IMR-90 (cell line): ENCODE measurements at regions not wholly inside any gene's neighbourhood (a gene's known extent, or its start where the extent isn't known, plus 50 kb on each side); places are given as distances from the start of the nearest gene placed in this dataset.

Source experiments
- ATAC-seq: fragments of 200-7000 bp; cut with Tn5 transposase; 2 replicates; pipeline ENCODE4 v1.9.1; 2020; ENCODE audit warnings: low read depth, mild to moderate bottlenecking, moderate library complexity
- BruUV-seq: library from RNA; stranded (reverse); fragments of 400-500 nt; replicated peaks from 2 replicates; lab custom pipeline; 2021; lab: Mats Ljungman, UMichigan
- CTCF ChIA-PET: fragments of 300-600 bp; formaldehyde crosslinking; extraction: SDS; loops from one replicate; lab custom pipeline; 2021; ENCODE audit warnings: antibody characterized with exemption; lab: Yijun Ruan, JAX
- POLR2A ChIA-PET: fragments of 300-600 bp; sonication (Branson Sonifier 250); formaldehyde crosslinking; loops from one replicate; lab custom pipeline; 2022; ENCODE audit warnings: antibody characterized with exemption; ENCODE audit not compliant: unreplicated experiment; lab: Charles Lee
- DNase-seq: peaks from one replicate; pipeline ENCODE4 v3.0.0; 2013
- H2AFZ ChIP-seq: replicated peaks from 2 replicates; pipeline ENCODE3; 2013; ENCODE audit warnings: low read length, mild to moderate bottlenecking; ENCODE audit not compliant: poor library complexity
- H2AK5ac ChIP-seq: 2 replicates; pipeline ENCODE4 v1.6.1; 2013; ENCODE audit warnings: low read depth, low read length, inconsistent platforms
- H2AK9ac ChIP-seq: replicated peaks from 2 replicates; pipeline ENCODE3; 2013; ENCODE audit warnings: mild to moderate bottlenecking, low read depth, low read length, moderate library complexity; ENCODE audit not compliant: poor library complexity
- H2BK120ac ChIP-seq: 2 replicates; pipeline ENCODE4 v1.6.1; 2013; ENCODE audit warnings: low read depth, low read length, inconsistent platforms
- H2BK15ac ChIP-seq: 3 replicates; pipeline ENCODE4 v1.6.1; 2013; ENCODE audit warnings: low read depth, low read length, inconsistent platforms
- H2BK20ac ChIP-seq: 2 replicates; pipeline ENCODE4 v1.6.1; 2013; ENCODE audit warnings: low read depth, mild to moderate bottlenecking, inconsistent platforms, low read length, moderate library complexity
- H2BK5ac ChIP-seq: 2 replicates; pipeline ENCODE4 v1.6.1; 2013; ENCODE audit warnings: mild to moderate bottlenecking, low read depth, low read length, inconsistent platforms; ENCODE audit not compliant: poor library complexity, severe bottlenecking
- H3K14ac ChIP-seq: replicated peaks from 2 replicates; pipeline ENCODE4 v1.6.1; 2013; ENCODE audit warnings: low read depth, low read length, inconsistent platforms
- H3K18ac ChIP-seq: 2 replicates; pipeline ENCODE4 v1.6.1; 2013; ENCODE audit warnings: low read depth, low read length, control low read depth
- H3K23ac ChIP-seq: 2 replicates; pipeline ENCODE4 v1.6.1; 2013; ENCODE audit warnings: low read depth, low read length, inconsistent platforms
- H3K27ac ChIP-seq: 2 replicates; pipeline ENCODE4 v1.5.1; 2013; ENCODE audit warnings: mild to moderate bottlenecking, control low read depth, low read length; ENCODE audit not compliant: insufficient read depth
- H3K27me3 ChIP-seq: 2 replicates; pipeline ENCODE4 v1.6.1; 2013; ENCODE audit warnings: low read length; ENCODE audit not compliant: control insufficient read depth, insufficient read depth
- H3K36me3 ChIP-seq: 2 replicates; pipeline ENCODE4 v1.6.1; 2013; ENCODE audit warnings: low read length, mixed read lengths; ENCODE audit not compliant: control insufficient read depth, insufficient read depth
- H3K4ac ChIP-seq: 2 replicates; pipeline ENCODE4 v1.6.1; 2013; ENCODE audit warnings: low read depth, low read length, inconsistent platforms
- H3K4me1 ChIP-seq: 2 replicates; pipeline ENCODE4 v1.6.1; 2013; ENCODE audit warnings: low read length, mixed read lengths; ENCODE audit not compliant: control insufficient read depth, insufficient read depth
- H3K4me2 ChIP-seq: 2 replicates; pipeline ENCODE4 v1.6.1; 2013; ENCODE audit warnings: low read depth, mild to moderate bottlenecking, control low read depth, low read length, moderate library complexity
- H3K4me3 ChIP-seq: 2 replicates; pipeline ENCODE4 v1.5.1; 2013; ENCODE audit warnings: low read depth, mild to moderate bottlenecking, control low read depth, low read length, moderate library complexity; ENCODE audit not compliant: insufficient read depth
- H3K56ac ChIP-seq: 2 replicates; pipeline ENCODE4 v1.6.1; 2013; ENCODE audit warnings: low read length, inconsistent platforms; ENCODE audit not compliant: insufficient read depth; ENCODE audit errors: extremely low read depth
- H3K79me1 ChIP-seq, 2 experiments: 2 replicates each; pipeline ENCODE4 v1.6.1; 2013; ENCODE audit warnings: low read length in 2 of 2, inconsistent platforms in 1 of 2, low read depth in 1 of 2
- H3K9ac ChIP-seq: 2 replicates; pipeline ENCODE4 v1.6.1; 2013; ENCODE audit warnings: low read depth, low read length, control low read depth
- H3K9me1 ChIP-seq: 2 replicates; pipeline ENCODE4 v1.6.1; 2013; ENCODE audit warnings: low read length, inconsistent platforms; ENCODE audit not compliant: insufficient read depth
- H3K9me3 ChIP-seq: 2 replicates; pipeline ENCODE4 v1.6.1; 2013; ENCODE audit warnings: low read length; ENCODE audit not compliant: control insufficient read depth, insufficient read depth
- H4K20me1 ChIP-seq: 2 replicates; pipeline ENCODE4 v1.6.1; 2013; ENCODE audit warnings: low read length, inconsistent platforms; ENCODE audit not compliant: insufficient read depth
- H4K5ac ChIP-seq: 2 replicates; pipeline ENCODE4 v1.6.1; 2013; ENCODE audit warnings: mild to moderate bottlenecking, low read depth, low read length, control low read depth
- H4K8ac ChIP-seq, 2 experiments: 2 replicates each; pipeline ENCODE4 v1.6.1; 2013; ENCODE audit warnings: low read depth in 2 of 2, low read length in 2 of 2, control low read depth in 1 of 2, inconsistent platforms in 1 of 2
- H4K91ac ChIP-seq: 2 replicates; pipeline ENCODE4 v1.6.1; 2013; ENCODE audit warnings: low read depth, low read length, inconsistent platforms; ENCODE audit not compliant: insufficient read depth
- BHLHE40 ChIP-seq: fragments of 150-350 bp; IDR thresholded peaks from 2 replicates; pipeline ENCODE4 v1.6.1; 2016; ENCODE audit warnings: mild to moderate bottlenecking, low read depth, low read length
- CEBPB ChIP-seq: IDR thresholded peaks from 2 replicates; pipeline ENCODE4 v1.6.1; 2012; ENCODE audit warnings: low read depth, low read length, improper control_type of control experiment
- CHD1 ChIP-seq: IDR thresholded peaks from 2 replicates; pipeline ENCODE4 v1.6.1; 2012; ENCODE audit warnings: low read depth, low read length, improper control_type of control experiment
- FOS ChIP-seq: fragments of 150-350 bp; IDR thresholded peaks from 2 replicates; pipeline ENCODE4 v1.6.1; 2016; ENCODE audit warnings: low read depth, low read length
- MAFK ChIP-seq: IDR thresholded peaks from 2 replicates; pipeline ENCODE4 v1.6.1; 2012; ENCODE audit warnings: low read depth, low read length, improper control_type of control experiment
- MAZ ChIP-seq: IDR thresholded peaks from 2 replicates; pipeline ENCODE4 v1.6.1; 2012; ENCODE audit warnings: low read depth, mild to moderate bottlenecking, low read length, improper control_type of control experiment, moderate library complexity, borderline replicate concordance
- MXI1 ChIP-seq: IDR thresholded peaks from 2 replicates; pipeline ENCODE4 v1.6.1; 2012; ENCODE audit warnings: low read depth, mild to moderate bottlenecking, low read length, moderate library complexity, borderline replicate concordance
- NFE2L2 ChIP-seq: fragments of 150-350 bp; IDR thresholded peaks from 2 replicates; pipeline ENCODE4 v1.6.1; 2016; ENCODE audit warnings: low read depth, mild to moderate bottlenecking, low read length
- RAD21 ChIP-seq: IDR thresholded peaks from 2 replicates; pipeline ENCODE4 v1.6.1; 2012; ENCODE audit warnings: low read length, improper control_type of control experiment
- RCOR1 ChIP-seq: IDR thresholded peaks from 2 replicates; pipeline ENCODE4 v1.6.1; 2012; ENCODE audit warnings: mild to moderate bottlenecking, low read length, improper control_type of control experiment; ENCODE audit not compliant: insufficient replicate concordance
- RFX5 ChIP-seq: IDR thresholded peaks from 2 replicates; pipeline ENCODE4 v1.8.0; 2012; ENCODE audit warnings: low read depth, mild to moderate bottlenecking, low read length, moderate library complexity
- SMC3 ChIP-seq: fragments of 150-350 bp; IDR thresholded peaks from 2 replicates; pipeline ENCODE4 v1.6.1; 2016; ENCODE audit warnings: low read depth, mild to moderate bottlenecking, antibody characterized with exemption, low read length, moderate library complexity
- WGBS, 2 experiments: methylation state at CpG; one replicate each; pipeline versions ENCODE4 v1.1.5 to v1.1.7; 2013; ENCODE audit warnings: missing lambda C conversion rate in 2 of 2; ENCODE audit not compliant: insufficient read length in 1 of 2; ENCODE audit errors: extremely low coverage in 2 of 2; 5-methylcytosine and 5-hydroxymethylcytosine counted together
- dilution Hi-C: fragments of 300-500 bp; cut with HindIII; formaldehyde crosslinking; loops from one replicate; pipeline ENCODE4 v1.14.3; 2018; ENCODE audit warnings: low sequenced_read_pairs; ENCODE audit not compliant: unreplicated experiment
- in situ Hi-C: fragments of 300-500 bp; cut with MboI; formaldehyde crosslinking; loops from 3 replicates; pipeline ENCODE4 v1.14.3; 2019; ENCODE audit warnings: low sequenced_read_pairs, inconsistent platforms, mixed read lengths
- intact Hi-C: fragments of 100-400 bp; cut with micrococcal nuclease; formaldehyde crosslinking; loops from 2 replicates; pipeline ENCODE4 v1.10.0; 2022
- TF ChIP-seq, protein P1 (sequence below): fragments of 150-350 bp; IDR thresholded peaks from 2 replicates; pipeline ENCODE4 v1.6.1; 2017; ENCODE audit warnings: mild to moderate bottlenecking, antibody characterized with exemption, low read length, low read depth
- TF ChIP-seq, protein P2 (sequence below): fragments of 150-350 bp; IDR thresholded peaks from 2 replicates; pipeline ENCODE4 v1.6.1; 2016; ENCODE audit warnings: low read depth, mild to moderate bottlenecking, low read length, moderate library complexity, borderline replicate concordance
- TF ChIP-seq, protein P3 (sequence below): conservative IDR thresholded peaks from 2 replicates; pipeline ENCODE4 v1.5.1; 2012; ENCODE audit warnings: mild to moderate bottlenecking, low read depth, low read length, improper control_type of control experiment

DNA sequence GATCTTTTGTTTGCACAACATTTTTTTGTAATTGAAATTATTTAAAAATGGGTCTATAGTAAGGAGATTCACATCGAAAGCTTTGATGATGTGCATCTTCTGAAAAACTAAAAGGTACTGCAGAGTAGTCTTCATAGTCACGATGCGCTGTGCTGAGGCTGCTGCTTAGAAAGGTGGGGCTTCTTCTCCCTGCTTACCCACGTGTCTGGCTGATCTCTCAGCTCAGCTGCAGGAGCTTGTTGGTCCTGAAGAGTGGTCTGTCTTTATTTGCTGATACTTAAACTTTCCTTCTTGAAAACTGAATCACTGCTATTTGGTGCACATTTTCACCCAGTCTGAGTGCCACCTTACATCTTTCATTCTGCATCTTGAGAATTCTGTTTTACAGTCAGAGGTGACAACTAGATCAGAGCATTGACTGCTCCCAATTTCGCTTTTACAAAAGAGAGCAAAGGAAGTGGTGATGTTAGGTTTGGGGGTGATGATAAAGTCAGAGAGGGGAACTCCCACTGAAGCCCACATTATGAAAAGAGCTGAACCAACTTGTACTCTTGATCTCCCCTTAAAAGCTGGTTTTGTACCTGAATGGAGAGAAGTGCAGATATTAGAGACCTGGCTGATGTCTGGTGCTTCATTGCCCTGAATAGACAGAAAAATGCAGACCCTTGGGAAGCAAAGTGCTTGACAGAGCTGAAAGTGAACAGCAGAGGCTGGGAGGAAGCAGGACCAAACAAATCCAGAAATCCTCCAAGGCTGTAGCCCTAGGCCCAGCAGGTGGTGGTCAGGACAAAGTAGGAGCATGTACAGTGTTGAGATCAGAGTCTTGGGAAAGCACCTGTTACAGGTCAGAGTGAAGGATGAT lies 984.5 kb downstream of the TSN start:
- Histone ChIP-seq H2AFZ (no peak overlapping the region), H3K18ac (no peak overlapping the region), H2BK15ac (no peak overlapping the region), H3K9ac (no peak overlapping the region), H3K4me3 (no peak overlapping the region), H3K27me3 (no peaks in the 10 kb centered on the region), H2AK9ac (no peak overlapping the region), H2BK20ac (no peak overlapping the region), H4K20me1 (no peaks in the 10 kb centered on the region), H2BK5ac (no peak overlapping the region), H3K14ac (no peak overlapping the region), H3K79me1 (no peaks in the 10 kb centered on the region), H3K36me3 (no peaks in the 10 kb centered on the region), H3K4ac (no peak overlapping the region), H3K27ac (no peak overlapping the region), H3K9me1 (no peaks in the 10 kb centered on the region), H4K8ac (no peak overlapping the region), H2BK120ac (no peak overlapping the region), H4K91ac (no peak overlapping the region), H2AK5ac (no peak overlapping the region), H3K56ac (no peak overlapping the region), H3K9me3 (peaks cover 8% of the 10 kb centered on the region; the same call in 1 of the 2 replicates), H3K23ac (no peak overlapping the region), H3K4me1 (no peaks in the 10 kb centered on the region), H4K5ac (no peak overlapping the region), H3K4me2 (no peak overlapping the region)
- DNase-seq (no peak), ATAC-seq (no peak)
- intact Hi-C loops (no loop called here), in situ Hi-C loops (no loop called here), dilution Hi-C loops (no loop called here)
- ChIA-PET POLR2A (no interaction called here), CTCF (no interaction called here)
- no TSS peak for BruUV-seq
- TF ChIP-seq, protein P1, sequence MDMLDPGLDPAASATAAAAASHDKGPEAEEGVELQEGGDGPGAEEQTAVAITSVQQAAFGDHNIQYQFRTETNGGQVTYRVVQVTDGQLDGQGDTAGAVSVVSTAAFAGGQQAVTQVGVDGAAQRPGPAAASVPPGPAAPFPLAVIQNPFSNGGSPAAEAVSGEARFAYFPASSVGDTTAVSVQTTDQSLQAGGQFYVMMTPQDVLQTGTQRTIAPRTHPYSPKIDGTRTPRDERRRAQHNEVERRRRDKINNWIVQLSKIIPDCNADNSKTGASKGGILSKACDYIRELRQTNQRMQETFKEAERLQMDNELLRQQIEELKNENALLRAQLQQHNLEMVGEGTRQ: no peak
- TF ChIP-seq FOS (no peak), RCOR1 (no peak), SMC3 (no peak), MXI1 (no peak), BHLHE40 (no peak), NFE2L2 (no peak), MAZ (no peak), MAFK (no peak), RAD21 (no peak), CHD1 (no peak), RFX5 (no peak), CEBPB (no peak)
- TF ChIP-seq, protein P2, sequence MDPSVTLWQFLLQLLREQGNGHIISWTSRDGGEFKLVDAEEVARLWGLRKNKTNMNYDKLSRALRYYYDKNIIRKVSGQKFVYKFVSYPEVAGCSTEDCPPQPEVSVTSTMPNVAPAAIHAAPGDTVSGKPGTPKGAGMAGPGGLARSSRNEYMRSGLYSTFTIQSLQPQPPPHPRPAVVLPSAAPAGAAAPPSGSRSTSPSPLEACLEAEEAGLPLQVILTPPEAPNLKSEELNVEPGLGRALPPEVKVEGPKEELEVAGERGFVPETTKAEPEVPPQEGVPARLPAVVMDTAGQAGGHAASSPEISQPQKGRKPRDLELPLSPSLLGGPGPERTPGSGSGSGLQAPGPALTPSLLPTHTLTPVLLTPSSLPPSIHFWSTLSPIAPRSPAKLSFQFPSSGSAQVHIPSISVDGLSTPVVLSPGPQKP: no peak
- TF ChIP-seq, protein P3, sequence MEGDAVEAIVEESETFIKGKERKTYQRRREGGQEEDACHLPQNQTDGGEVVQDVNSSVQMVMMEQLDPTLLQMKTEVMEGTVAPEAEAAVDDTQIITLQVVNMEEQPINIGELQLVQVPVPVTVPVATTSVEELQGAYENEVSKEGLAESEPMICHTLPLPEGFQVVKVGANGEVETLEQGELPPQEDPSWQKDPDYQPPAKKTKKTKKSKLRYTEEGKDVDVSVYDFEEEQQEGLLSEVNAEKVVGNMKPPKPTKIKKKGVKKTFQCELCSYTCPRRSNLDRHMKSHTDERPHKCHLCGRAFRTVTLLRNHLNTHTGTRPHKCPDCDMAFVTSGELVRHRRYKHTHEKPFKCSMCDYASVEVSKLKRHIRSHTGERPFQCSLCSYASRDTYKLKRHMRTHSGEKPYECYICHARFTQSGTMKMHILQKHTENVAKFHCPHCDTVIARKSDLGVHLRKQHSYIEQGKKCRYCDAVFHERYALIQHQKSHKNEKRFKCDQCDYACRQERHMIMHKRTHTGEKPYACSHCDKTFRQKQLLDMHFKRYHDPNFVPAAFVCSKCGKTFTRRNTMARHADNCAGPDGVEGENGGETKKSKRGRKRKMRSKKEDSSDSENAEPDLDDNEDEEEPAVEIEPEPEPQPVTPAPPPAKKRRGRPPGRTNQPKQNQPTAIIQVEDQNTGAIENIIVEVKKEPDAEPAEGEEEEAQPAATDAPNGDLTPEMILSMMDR: no peak
- no CpG with 5 or more reads among the region's 5 CpGs for WGBS, 2 experiments
